ENCODE measurements at regions not wholly inside any gene's neighbourhood (a gene's known extent, or its start where the extent isn't known, plus 50 kb on each side); places are given as distances from the start of the nearest gene placed in this dataset.
"Not testable (repeated sequence)": the region's sequence is repeated elsewhere in the genome, so short reads cannot be mapped to it uniquely, and the experiment has no call there.

- not testable (repeated sequence) for TF ChIP-seq PREB (CRISPR knock-in tag; IDR thresholded peaks at IDR 0.05; ENCODE audit: borderline replicate concordance); CTCF (IDR thresholded peaks at IDR 0.05); CREM (CRISPR knock-in tag; IDR thresholded peaks at IDR 0.05); MAX (CRISPR knock-in tag; IDR thresholded peaks at IDR 0.05)
Observed at GRCh38 chr13:65490725-65491124, 1739.4 kb downstream of the PCDH9 start.
